ENCODE measurements at regions not wholly inside any gene's neighbourhood (a gene's known extent, or its start where the extent isn't known, plus 50 kb on each side); places are given as distances from the start of the nearest gene placed in this dataset.

- no peak overlapping the region for H3K4me2 ChIP-seq (ENCODE audit: control insufficient read depth, extremely low read depth, insufficient read depth, low read depth, low read length)
- no peaks in the 10 kb centered on the region for H3K27me3 ChIP-seq (ENCODE audit: control insufficient read depth, extremely low read depth, insufficient read depth, low read length)
- H2AFZ ChIP-seq (ENCODE audit: control insufficient read depth, low read length): no peak overlapping the region
- no peaks in the 10 kb centered on the region for H4K20me1 ChIP-seq (ENCODE audit: control insufficient read depth, extremely low read depth, insufficient read depth, low read length)
- H3K79me2 ChIP-seq (ENCODE audit: control insufficient read depth, insufficient read depth, low read length): no peaks in the 10 kb centered on the region
- DNase-seq (ENCODE audit: low read depth, low spot score) (no peak), FAIRE-seq (no peak)
- TF ChIP-seq CTCF (optimal IDR thresholded peaks at IDR 0.05 in 1 of 3, IDR thresholded peaks at IDR 0.05 in 1 of 3, conservative IDR thresholded peaks at IDR 0.05 in 1 of 3; ENCODE audit: extremely low read depth in 1 of 3, insufficient read depth in 2 of 3, low read length in 3 of 3) (no peak), EZH2 (IDR thresholded peaks at IDR 0.05; ENCODE audit: low read length) (no peak)
- no peaks in the 10 kb centered on the region for H3K9me3 ChIP-seq (ENCODE audit: control insufficient read depth, low read depth, low read length)
- H3K36me3 ChIP-seq (ENCODE audit: control insufficient read depth in 2 of 2, extremely low read depth in 1 of 2, insufficient read depth in 2 of 2, low read length in 2 of 2): no peaks in the 10 kb centered on the region
- dilution Hi-C loops (cut with MboI; ENCODE audit: extremely low pct_ligation_motif_present, low sequenced_read_pairs): no loop called here
- no peak overlapping the region for H3K27ac ChIP-seq (ENCODE audit: control insufficient read depth, insufficient read depth, low read length)
- H3K9ac ChIP-seq (ENCODE audit: control insufficient read depth, extremely low read depth, insufficient read depth, low read length): no peak overlapping the region
- no peak overlapping the region for H3K4me3 ChIP-seq (ENCODE audit: control insufficient read depth in 2 of 3, extremely low read depth in 1 of 3, insufficient read depth in 2 of 3, low read depth in 1 of 3, low read length in 3 of 3)
- H3K4me1 ChIP-seq (ENCODE audit: control insufficient read depth, extremely low read depth, insufficient read depth, low read length): no peaks in the 10 kb centered on the region
- H3K9me1 ChIP-seq (ENCODE audit: control insufficient read depth, extremely low read depth, insufficient read depth, low read length): no peaks in the 10 kb centered on the region
These were observed 519.6 kb upstream of the RAB6C start for GRCh38 chr2:129459881-129460280.

- H3K27me3 ChIP-seq (ENCODE audit: control insufficient read depth, extremely low read depth, insufficient read depth, low read length): no peaks in the 10 kb centered on the region
- no peak overlapping the region for H3K9ac ChIP-seq (ENCODE audit: control insufficient read depth, extremely low read depth, insufficient read depth, low read length)
- no peaks in the 10 kb centered on the region for H4K20me1 ChIP-seq (ENCODE audit: control insufficient read depth, extremely low read depth, insufficient read depth, low read length)
- H3K9me1 ChIP-seq (ENCODE audit: control insufficient read depth, extremely low read depth, insufficient read depth, low read length): no peaks in the 10 kb centered on the region
- dilution Hi-C loops (cut with MboI; ENCODE audit: extremely low pct_ligation_motif_present, low sequenced_read_pairs): no loop called here
- H3K79me2 ChIP-seq (ENCODE audit: control insufficient read depth, insufficient read depth, low read length): no peaks in the 10 kb centered on the region
- no peak overlapping the region for H3K27ac ChIP-seq (ENCODE audit: control insufficient read depth, insufficient read depth, low read length)
- H3K4me2 ChIP-seq (ENCODE audit: control insufficient read depth, extremely low read depth, insufficient read depth, low read depth, low read length): no peak overlapping the region
- no peak for DNase-seq (ENCODE audit: low read depth, low spot score)
- TF ChIP-seq CTCF (optimal IDR thresholded peaks at IDR 0.05 in 1 of 3, IDR thresholded peaks at IDR 0.05 in 1 of 3, conservative IDR thresholded peaks at IDR 0.05 in 1 of 3; ENCODE audit: extremely low read depth in 1 of 3, insufficient read depth in 2 of 3, low read length in 3 of 3): no peak
- no peak for TF ChIP-seq EZH2 (IDR thresholded peaks at IDR 0.05; ENCODE audit: low read length)
- H3K4me1 ChIP-seq (ENCODE audit: control insufficient read depth, extremely low read depth, insufficient read depth, low read length): no peaks in the 10 kb centered on the region
- H3K4me3 ChIP-seq (ENCODE audit: control insufficient read depth in 2 of 3, extremely low read depth in 1 of 3, insufficient read depth in 2 of 3, low read depth in 1 of 3, low read length in 3 of 3): no peak overlapping the region
- no peak for FAIRE-seq
- no peak overlapping the region for H2AFZ ChIP-seq (ENCODE audit: control insufficient read depth, low read length)
- no peaks in the 10 kb centered on the region for H3K36me3 ChIP-seq (ENCODE audit: control insufficient read depth in 2 of 2, extremely low read depth in 1 of 2, insufficient read depth in 2 of 2, low read length in 2 of 2)
- no peaks in the 10 kb centered on the region for H3K9me3 ChIP-seq (ENCODE audit: control insufficient read depth, low read depth, low read length)
These were observed 518.9 kb upstream of the RAB6C start for GRCh38 chr2:129460299-129461198.
